BE2C (cell line): ENCODE measurements at regions not wholly inside any gene's neighbourhood (a gene's known extent, or its start where the extent isn't known, plus 50 kb on each side); places are given as distances from the start of the nearest gene placed in this dataset.

ENCODE experiments used
- DNase-seq: peaks from one replicate; pipeline ENCODE4 v3.0.0-alpha.2; 2020
- H3K27me3 ChIP-seq: fragments of 250-450 bp; sonication (Bioruptor Pico); 2 replicates; pipeline ENCODE4 v1.5.1; 2020; ENCODE audit warnings: mild to moderate bottlenecking
- H3K36me3 ChIP-seq: fragments of 250-450 bp; sonication (Bioruptor Pico); 2 replicates; pipeline ENCODE4 v1.5.1; 2020; ENCODE audit warnings: mild to moderate bottlenecking
- H3K4me1 ChIP-seq: fragments of 250-450 bp; sonication (Bioruptor Pico); 2 replicates; pipeline ENCODE4 v1.5.1; 2020
- H3K4me3 ChIP-seq: 2 replicates; pipeline ENCODE4 v1.5.1; 2011; ENCODE audit warnings: low read depth, low read length
- H3K9me3 ChIP-seq: fragments of 250-450 bp; sonication (Bioruptor Pico); 2 replicates; pipeline ENCODE4 v1.5.1; 2020
- TF ChIP-seq, protein P1 (sequence below): IDR thresholded peaks from 2 replicates; pipeline ENCODE4 v1.5.1; 2012; ENCODE audit warnings: mild to moderate bottlenecking, low read depth, low read length

DNA sequence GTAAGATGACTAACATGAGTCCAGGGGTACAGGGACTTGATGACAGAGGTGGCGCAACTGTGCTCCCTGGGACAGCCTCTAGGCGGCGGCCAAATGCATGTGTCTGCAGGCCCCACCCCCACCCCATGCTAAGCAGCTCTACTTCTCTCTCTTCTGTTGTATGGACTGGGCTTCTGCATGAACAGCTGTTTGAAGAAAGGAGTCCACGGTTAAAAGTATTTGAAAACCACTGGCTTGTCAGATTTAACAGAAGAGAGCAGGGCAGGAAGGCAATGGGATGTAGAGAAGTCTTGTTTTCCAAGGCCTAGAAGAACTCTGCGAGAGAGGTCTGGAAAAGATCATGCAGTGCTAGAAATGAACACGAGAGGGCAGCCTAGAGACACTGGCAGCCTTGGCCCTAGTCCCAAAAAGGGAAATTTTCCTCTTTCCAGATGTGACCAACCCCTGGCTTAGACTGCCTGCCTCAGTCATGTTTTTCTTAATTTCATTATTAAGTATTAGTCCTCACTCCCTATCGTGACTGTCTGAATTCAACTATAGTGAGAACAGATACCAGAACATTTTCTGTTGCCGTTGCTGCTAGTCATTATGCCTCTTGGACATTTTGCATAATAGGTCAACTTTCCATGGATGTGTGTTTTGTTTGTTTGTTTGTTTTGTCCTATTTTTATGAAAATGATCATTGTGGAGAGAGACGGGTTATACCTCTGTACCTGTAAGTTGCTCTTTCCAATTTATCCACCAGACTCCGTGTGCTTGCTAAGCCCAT, 265.0 kb downstream of the ADGRG6 start:
- peak; percentile 61 for DNase-seq
- H3K9me3 ChIP-seq, result no peaks in the 10 kb centered on the region
- H3K4me3 ChIP-seq, result no peak overlapping the region
- H3K27me3 ChIP-seq, result no peaks in the 10 kb centered on the region
- TF ChIP-seq, protein P1, sequence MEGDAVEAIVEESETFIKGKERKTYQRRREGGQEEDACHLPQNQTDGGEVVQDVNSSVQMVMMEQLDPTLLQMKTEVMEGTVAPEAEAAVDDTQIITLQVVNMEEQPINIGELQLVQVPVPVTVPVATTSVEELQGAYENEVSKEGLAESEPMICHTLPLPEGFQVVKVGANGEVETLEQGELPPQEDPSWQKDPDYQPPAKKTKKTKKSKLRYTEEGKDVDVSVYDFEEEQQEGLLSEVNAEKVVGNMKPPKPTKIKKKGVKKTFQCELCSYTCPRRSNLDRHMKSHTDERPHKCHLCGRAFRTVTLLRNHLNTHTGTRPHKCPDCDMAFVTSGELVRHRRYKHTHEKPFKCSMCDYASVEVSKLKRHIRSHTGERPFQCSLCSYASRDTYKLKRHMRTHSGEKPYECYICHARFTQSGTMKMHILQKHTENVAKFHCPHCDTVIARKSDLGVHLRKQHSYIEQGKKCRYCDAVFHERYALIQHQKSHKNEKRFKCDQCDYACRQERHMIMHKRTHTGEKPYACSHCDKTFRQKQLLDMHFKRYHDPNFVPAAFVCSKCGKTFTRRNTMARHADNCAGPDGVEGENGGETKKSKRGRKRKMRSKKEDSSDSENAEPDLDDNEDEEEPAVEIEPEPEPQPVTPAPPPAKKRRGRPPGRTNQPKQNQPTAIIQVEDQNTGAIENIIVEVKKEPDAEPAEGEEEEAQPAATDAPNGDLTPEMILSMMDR, result peak; percentile 95
- H3K36me3 ChIP-seq, result no peaks in the 10 kb centered on the region
- no peaks in the 10 kb centered on the region for H3K4me1 ChIP-seq

DNA sequence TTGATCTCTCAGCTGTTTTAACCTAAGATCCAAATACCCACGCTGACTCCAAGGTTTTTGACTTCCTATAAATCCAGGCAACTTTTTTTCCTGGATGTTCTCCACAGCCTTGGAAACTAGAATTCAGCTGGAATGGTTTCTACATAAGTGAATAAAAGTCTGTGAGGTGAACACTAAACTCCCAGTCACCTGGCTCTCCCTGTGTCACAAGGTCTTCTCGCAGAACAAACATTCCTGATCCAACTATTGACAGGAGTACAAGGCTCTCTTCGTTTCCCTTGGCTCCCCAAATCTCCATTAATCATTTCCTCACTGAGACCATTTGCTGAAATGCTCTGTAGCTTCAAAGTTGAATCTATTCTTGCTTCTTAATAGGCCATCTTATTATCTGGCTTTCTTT, 265.7 kb downstream of the ADGRG6 start:
- Histone ChIP-seq H3K27me3 (no peaks in the 10 kb centered on the region), H3K4me1 (no peaks in the 10 kb centered on the region), H3K4me3 (no peak overlapping the region), H3K36me3 (no peaks in the 10 kb centered on the region), H3K9me3 (no peaks in the 10 kb centered on the region)
- DNase-seq, result no peak
- TF ChIP-seq, protein P1, result no peak

DNA sequence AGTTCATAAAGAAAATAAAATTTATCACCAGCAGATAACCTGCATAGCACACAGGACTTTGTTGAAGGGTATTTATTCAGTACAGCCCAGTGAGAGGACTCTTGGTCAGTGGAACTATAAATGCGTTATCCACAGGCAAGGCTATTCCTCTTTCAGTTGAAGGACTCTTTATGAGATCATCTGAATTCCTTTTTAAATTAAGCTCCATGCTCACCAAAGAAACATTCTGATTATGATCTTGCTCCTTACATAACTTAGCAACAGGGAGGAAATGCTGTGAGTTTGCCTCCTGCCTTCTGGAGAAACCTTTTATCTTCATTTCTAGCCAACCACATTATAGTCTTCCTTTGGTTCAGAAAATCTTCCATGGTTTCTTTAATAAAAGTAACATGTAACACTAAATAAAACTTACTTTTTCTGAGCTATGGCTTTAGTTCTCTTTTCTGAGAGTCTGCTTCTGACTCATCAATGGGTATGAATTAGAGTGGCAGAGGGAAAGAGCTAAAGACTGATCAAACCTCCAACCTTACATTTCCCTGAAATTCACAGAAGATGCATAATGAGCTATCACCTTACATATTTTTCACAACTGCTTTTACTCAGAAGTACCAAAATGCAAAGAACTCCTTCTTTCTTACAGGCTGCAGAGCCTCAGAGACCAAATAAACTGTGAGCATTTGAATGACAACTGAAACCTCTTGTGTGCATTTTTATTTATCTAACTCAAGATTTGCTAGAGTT, 267.2 kb downstream of the ADGRG6 start:
- Histone ChIP-seq H3K4me3 (no peak overlapping the region), H3K9me3 (no peaks in the 10 kb centered on the region), H3K36me3 (no peaks in the 10 kb centered on the region), H3K4me1 (no peaks in the 10 kb centered on the region), H3K27me3 (no peaks in the 10 kb centered on the region)
- TF ChIP-seq, protein P1, result no peak
- DNase-seq, result no peak

DNA sequence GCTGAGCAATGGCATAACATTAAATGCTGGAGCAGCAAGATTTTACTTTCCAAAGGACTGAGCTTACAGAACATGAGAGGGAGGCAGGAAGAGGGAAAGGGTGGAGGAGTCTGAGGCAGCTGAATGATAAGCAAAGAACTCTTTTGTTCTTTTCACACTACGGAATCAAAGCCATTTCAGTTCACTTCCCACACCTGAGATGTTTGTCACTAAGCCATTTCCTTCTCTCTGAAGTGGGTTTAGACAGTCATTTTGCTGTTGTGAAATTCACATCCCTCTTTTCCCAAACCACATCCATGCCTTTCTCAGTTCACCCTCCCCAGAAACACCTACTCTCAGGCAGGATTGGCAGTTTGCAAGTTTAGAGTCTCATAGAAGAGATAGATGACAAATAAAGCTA, 267.9 kb downstream of the ADGRG6 start:
- H3K9me3 ChIP-seq, result no peaks in the 10 kb centered on the region
- DNase-seq, result no peak
- no peaks in the 10 kb centered on the region for H3K4me1 ChIP-seq
- no peaks in the 10 kb centered on the region for H3K27me3 ChIP-seq
- TF ChIP-seq, protein P1, result no peak
- no peaks in the 10 kb centered on the region for H3K36me3 ChIP-seq
- no peak overlapping the region for H3K4me3 ChIP-seq

DNA sequence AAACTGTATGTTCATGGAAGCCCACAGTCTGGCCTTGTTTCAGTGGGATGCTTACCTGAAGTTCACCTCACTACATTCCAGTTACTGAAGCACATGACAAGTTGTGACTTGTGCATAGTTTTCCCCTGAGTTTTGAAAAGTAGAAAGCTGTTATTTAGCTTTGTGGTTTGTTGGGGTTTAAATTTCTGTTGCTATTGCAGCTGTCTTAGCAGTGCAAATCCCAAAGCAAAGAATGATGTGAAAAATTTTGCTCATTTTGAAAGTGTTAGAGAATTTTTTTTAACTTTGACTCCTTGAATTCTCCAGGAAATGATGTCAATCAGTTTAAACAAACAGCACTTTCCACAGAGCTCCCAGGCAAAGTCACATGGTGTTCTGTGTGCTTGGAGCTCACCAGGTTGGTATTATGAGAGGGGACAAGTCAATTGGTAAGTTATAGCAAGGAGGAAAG, 268.4 kb downstream of the ADGRG6 start:
- Histone ChIP-seq H3K9me3 (no peaks in the 10 kb centered on the region), H3K4me3 (no peak overlapping the region), H3K36me3 (no peaks in the 10 kb centered on the region), H3K27me3 (no peaks in the 10 kb centered on the region), H3K4me1 (no peaks in the 10 kb centered on the region)
- TF ChIP-seq, protein P1, result no peak
- DNase-seq, result no peak

DNA sequence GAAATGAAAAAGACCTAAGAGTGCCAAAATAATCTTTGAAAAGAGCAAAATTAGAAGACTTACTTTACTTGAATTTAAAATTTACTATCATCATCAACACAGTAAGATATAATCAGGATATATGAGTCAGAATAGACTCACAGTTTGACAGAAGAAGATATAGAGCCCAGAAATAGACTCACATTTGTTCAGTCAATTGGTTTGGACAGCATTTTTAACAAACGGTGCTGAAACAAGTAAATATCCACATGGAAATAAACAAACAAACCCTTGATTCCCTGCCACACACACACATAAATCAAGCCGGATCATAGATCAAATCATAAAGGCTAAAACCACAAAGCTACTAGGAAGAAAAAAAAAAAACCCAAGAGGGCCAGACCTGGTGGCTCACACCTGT, 291.1 kb downstream of the ADGRG6 start:
- DNase-seq, result no peak
- H3K9me3 ChIP-seq, result no peaks in the 10 kb centered on the region
- no peaks in the 10 kb centered on the region for H3K36me3 ChIP-seq
- TF ChIP-seq, protein P1, result no peak
- H3K4me3 ChIP-seq, result no peak overlapping the region
- no peaks in the 10 kb centered on the region for H3K27me3 ChIP-seq
- no peaks in the 10 kb centered on the region for H3K4me1 ChIP-seq
